Adipocyte (in vitro differentiated cells): ENCODE measurements at regions not wholly inside any gene's neighbourhood (a gene's known extent, or its start where the extent isn't known, plus 50 kb on each side); places are given as distances from the start of the nearest gene placed in this dataset.

ENCODE experiments used
- DNase-seq: peaks from one replicate; pipeline ENCODE4 v3.0.0-alpha.2; 2015; ENCODE audit warnings: low read depth
- H3K27me3 ChIP-seq: replicated peaks from 2 replicates; pipeline ENCODE4 v1.7.0; 2013; ENCODE audit warnings: mild to moderate bottlenecking, low read length, moderate library complexity; ENCODE audit not compliant: control insufficient read depth, insufficient read depth
- H3K36me3 ChIP-seq: 2 replicates; pipeline ENCODE4 v1.7.0; 2013; ENCODE audit warnings: low read length, mild to moderate bottlenecking, moderate library complexity; ENCODE audit not compliant: control insufficient read depth, insufficient read depth, severe bottlenecking
- H3K4me1 ChIP-seq: 2 replicates; pipeline ENCODE4 v1.7.0; 2013; ENCODE audit warnings: mild to moderate bottlenecking, low read length, moderate library complexity; ENCODE audit not compliant: control insufficient read depth, insufficient read depth
- H3K4me3 ChIP-seq: 2 replicates; pipeline ENCODE4 v1.7.0; 2013; ENCODE audit warnings: mild to moderate bottlenecking, low read length, moderate library complexity
- H3K9ac ChIP-seq: 2 replicates; pipeline ENCODE4 v1.7.0; 2013; ENCODE audit warnings: mild to moderate bottlenecking, low read length, moderate library complexity
- H3K9me3 ChIP-seq: 2 replicates; pipeline ENCODE4 v1.7.0; 2013; ENCODE audit warnings: mild to moderate bottlenecking, low read length, moderate library complexity; ENCODE audit not compliant: control insufficient read depth

DNA sequence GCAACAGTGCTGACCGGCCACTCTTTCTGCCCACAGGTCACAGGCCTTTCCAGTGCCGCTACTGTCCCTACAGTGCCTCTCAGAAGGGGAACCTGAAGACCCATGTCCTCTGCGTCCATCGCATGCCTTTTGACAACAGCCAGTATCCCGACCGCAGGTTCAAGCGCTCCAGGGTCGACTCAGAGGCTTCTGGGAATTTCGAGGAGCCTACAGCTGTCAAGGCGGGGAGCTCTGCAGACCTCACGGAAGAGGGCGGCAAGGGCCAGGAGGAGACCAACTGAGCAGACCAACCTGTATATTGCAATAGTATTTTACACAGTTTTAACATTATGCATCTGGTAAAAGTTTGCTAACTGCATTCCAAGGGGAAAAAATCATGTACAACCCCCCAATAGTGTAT, 338.5 kb downstream of the ZNF536 start:
- Histone ChIP-seq H3K9me3 (no peaks in the 10 kb centered on the region), H3K4me3 (no peak overlapping the region), H3K4me1 (no peaks in the 10 kb centered on the region), H3K9ac (no peak overlapping the region), H3K36me3 (no peaks in the 10 kb centered on the region), H3K27me3 (peaks cover 11% of the 10 kb centered on the region)
- DNase-seq, result no peak

DNA sequence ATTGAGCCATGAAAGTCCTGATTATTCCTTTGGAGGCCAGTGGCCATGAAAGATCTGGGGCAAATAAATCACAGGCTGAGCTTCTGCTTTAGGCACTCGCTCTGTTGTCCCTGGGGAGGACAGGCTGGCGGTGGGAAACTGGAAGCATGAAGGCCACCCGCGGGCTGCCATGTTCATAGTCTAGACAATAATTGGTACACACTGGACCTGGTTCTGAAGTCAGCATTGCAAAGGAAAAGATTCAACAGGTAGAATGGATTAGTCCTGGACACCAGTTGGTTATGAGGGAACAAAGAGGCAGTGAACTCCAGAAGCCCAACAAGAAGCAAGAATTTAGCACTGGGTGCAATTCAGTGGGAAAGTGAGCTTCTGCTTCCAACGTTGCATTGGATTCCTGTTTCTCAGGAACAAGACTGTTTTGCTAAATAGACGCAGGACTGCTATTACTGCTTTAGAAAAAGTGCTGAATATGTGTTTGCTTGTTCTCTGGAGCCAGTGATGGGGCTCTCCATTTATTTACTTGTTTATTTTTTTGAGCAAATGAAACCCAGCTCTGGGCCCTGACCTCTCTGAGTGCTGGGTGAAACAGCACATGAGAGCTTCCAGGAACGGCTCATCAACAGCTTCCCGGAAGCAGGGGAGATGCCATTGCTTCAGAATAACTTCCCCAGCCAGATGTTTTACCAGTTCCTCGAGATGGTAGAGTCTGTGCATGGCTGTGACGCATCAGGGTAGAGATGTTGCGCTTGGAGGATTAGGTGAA, 336.4 kb downstream of the ZNF536 start:
- Histone ChIP-seq H3K9me3 (no peaks in the 10 kb centered on the region), H3K9ac (no peak overlapping the region), H3K4me1 (no peaks in the 10 kb centered on the region), H3K27me3 (peaks cover 11% of the 10 kb centered on the region), H3K36me3 (no peaks in the 10 kb centered on the region), H3K4me3 (no peak overlapping the region)
- no peak for DNase-seq

DNA sequence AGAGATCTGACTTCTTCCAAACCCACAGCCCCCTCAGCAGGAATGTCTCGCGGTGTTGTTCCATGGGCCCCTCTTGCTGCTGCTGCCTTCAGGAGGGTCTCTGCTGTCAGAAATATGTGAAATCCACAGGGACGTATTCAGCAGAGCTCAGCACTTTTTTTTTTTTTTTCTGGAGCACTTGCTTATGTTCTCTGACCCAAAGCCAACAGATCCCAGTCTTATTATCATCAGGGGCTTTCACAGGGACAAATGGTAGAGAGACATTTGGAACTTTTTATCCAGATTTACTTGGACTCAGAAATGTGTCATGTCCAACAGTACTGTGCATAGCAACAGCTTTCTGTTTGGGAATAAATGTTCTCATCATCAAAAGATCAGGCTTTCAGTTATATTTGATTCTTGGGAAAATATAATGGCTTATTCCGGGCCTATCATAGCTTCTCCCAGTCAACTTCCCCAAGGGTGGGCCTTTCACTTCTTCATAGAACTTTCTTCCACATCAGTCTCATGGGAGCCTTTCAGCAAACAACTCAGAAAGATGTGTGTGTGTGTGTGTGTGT, 332.7 kb downstream of the ZNF536 start:
- peaks cover 11% of the 10 kb centered on the region for H3K27me3 ChIP-seq
- H3K9ac ChIP-seq, result no peak overlapping the region
- H3K9me3 ChIP-seq, result no peaks in the 10 kb centered on the region
- no peaks in the 10 kb centered on the region for H3K36me3 ChIP-seq
- DNase-seq, result no peak
- no peak overlapping the region for H3K4me3 ChIP-seq
- H3K4me1 ChIP-seq, result no peaks in the 10 kb centered on the region

DNA sequence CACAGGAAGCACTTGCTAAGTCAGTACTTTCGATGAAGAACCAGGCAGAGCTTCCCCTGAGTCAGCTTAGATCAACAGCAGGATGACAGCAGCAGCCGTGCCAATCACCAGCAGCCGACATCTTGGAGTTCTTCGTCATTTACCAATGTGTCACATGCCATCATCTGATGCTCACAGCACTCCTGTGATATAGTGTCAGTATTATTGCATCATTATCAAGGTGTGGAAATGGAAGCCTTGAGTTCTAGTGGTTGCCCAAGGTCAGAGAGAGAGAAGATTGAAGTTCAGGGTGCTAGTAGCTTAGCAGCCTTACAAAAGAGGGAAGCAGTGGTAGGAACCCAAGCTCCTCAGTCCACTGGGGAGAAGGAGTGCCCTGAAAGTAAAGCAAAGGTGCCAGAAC, 331.5 kb downstream of the ZNF536 start:
- H3K9ac ChIP-seq, result no peak overlapping the region
- H3K4me3 ChIP-seq, result no peak overlapping the region
- DNase-seq, result no peak
- no peaks in the 10 kb centered on the region for H3K9me3 ChIP-seq
- H3K4me1 ChIP-seq, result no peaks in the 10 kb centered on the region
- H3K27me3 ChIP-seq, result peaks cover 11% of the 10 kb centered on the region
- H3K36me3 ChIP-seq, result no peaks in the 10 kb centered on the region

DNA sequence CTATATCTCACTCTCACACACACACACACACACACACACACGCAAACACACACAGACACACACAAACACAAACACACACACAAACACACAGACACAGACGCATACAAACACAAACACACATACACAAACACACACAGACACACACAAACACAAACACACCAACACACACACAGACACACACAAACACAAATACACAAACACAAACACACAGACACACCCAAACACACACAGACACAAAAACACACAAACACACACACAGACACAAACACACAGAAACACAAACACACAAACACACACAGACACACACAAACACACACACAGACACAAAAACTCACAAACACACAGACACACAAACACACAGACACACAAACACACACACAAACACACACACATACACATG, 329.0 kb downstream of the ZNF536 start:
- no peak for DNase-seq

DNA sequence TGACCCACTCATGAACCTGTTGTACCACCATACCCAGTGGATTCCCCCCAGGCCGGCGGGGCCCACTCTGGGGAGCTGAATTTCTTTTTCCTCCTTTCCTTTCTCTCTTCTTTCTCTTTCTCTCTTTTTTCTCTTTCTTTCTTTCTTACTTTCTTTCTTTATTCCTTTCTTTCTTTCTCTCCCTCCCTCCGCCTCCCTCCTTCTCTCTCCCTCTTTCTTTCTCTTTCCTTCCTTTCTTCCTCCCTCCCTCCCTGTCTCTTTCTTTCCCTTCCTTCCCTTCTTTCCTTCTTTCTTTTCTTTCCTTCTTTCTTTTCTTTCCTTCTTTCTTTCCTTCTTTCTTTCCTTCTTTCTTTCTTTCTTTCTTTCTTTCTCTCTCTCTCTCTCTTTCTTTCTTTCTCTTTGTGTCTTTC, 327.7 kb downstream of the ZNF536 start:
- Histone ChIP-seq H3K9me3 (no peaks in the 10 kb centered on the region), H3K4me1 (no peaks in the 10 kb centered on the region), H3K27me3 (no peaks in the 10 kb centered on the region), H3K4me3 (no peak overlapping the region), H3K9ac (no peak overlapping the region), H3K36me3 (no peaks in the 10 kb centered on the region)
- no peak for DNase-seq

More for the DNA sequence above, 329.0 kb downstream of the ZNF536 start:
- Histone ChIP-seq H3K9me3 (no peaks in the 10 kb centered on the region), H3K4me3 (no peak overlapping the region), H3K4me1 (no peaks in the 10 kb centered on the region), H3K36me3 (no peaks in the 10 kb centered on the region), H3K27me3 (no peaks in the 10 kb centered on the region), H3K9ac (no peak overlapping the region)

DNA sequence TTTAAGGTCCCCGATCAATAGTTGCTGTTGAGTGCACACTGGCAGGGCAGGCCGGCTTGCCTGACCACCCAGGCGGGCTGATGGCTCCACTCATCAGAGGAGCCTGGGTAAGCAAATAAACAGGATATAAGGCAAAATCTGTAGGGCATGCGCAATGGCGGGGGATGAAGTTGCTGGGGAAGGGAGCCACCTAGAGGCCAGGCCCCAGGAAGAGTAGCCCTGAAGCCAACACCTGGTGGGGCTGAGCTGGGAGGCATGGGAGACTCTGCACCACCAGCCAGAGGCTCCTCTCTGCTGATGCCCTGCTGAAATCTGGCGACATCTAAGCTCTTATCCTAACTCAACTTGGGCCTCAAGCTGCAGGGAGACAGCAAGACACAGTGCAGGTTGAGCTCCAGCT, 324.3 kb downstream of the ZNF536 start:
- no peak overlapping the region for H3K4me3 ChIP-seq

DNA sequence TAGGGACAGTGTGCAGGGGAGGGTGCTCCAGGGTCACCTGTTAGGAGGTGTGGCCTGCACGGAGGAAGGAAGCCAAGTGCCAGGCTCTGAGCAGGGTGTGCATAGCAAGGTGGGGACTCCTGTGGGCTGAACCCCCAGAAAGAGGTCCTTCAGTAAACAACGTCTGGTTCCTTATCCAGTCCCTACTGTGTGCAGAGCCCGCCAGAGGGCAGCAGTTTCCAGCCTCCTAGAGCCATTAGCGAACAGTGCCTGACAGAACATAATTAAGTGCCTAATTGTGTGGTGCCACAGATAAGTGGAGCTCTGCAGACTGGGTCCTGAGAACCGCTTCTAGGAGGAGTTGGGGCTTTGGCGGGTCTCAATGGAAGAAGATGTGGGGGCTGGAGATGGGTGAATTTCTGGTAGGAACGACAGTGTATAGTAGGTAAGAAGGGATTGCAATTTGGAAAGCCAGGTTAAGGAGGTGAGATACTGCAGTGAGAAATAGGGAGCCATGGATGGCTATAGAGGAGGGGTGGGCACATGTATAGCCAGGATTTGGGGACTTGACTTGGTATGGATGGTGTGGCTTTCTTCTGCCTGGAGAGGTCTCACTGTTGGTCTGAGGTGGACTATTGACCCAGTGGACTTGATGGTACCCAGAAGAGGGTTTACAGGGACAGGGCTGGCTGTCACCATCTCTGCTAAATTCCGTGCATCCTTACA, 323.1 kb downstream of the ZNF536 start:
- Histone ChIP-seq H3K27me3 (peaks cover 16% of the 10 kb centered on the region), H3K9ac (no peak overlapping the region), H3K36me3 (no peaks in the 10 kb centered on the region), H3K4me1 (peaks cover 7% of the 10 kb centered on the region), H3K4me3 (no peak overlapping the region), H3K9me3 (no peaks in the 10 kb centered on the region)
- no peak for DNase-seq

More for the DNA sequence above, 324.3 kb downstream of the ZNF536 start:
- Histone ChIP-seq H3K27me3 (peaks cover 7% of the 10 kb centered on the region), H3K9me3 (no peaks in the 10 kb centered on the region), H3K4me1 (peaks cover 7% of the 10 kb centered on the region), H3K9ac (no peak overlapping the region), H3K36me3 (no peaks in the 10 kb centered on the region)
- DNase-seq, result no peak

DNA sequence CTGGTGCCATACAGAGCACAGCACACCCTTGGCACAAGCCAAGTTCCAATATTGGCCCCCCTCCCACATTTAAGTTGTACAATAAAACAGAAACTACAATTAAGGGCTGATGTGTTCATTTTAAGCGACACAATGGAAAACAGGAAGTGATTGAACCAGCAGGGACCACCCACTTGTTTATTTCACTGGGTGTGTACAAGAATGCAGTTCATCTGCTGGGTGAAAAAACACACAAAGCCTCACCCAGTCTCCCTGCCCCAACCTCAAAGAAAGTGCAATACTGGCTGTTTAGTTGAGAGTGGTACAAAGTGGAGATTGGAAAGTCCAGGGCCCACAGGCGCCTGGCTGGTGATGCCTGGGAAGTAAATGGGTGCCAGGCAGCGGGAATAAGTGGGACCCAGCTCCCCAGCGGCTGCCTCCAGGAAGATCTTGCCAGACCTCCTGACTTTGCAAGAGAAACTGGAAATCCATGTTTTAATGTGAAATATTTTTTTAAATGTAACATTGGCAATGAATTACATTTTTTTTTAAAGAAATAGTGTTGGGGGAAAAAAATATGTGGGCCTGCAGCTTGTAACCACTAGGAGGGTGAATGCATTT, 322.1 kb downstream of the ZNF536 start:
- H3K9me3 ChIP-seq, result no peaks in the 10 kb centered on the region
- peaks cover 27% of the 10 kb centered on the region for H3K27me3 ChIP-seq
- no peak for DNase-seq
- no peaks in the 10 kb centered on the region for H3K36me3 ChIP-seq
- H3K4me1 ChIP-seq, result peaks cover 7% of the 10 kb centered on the region
- H3K9ac ChIP-seq, result no peak overlapping the region
- H3K4me3 ChIP-seq, result no peak overlapping the region

DNA sequence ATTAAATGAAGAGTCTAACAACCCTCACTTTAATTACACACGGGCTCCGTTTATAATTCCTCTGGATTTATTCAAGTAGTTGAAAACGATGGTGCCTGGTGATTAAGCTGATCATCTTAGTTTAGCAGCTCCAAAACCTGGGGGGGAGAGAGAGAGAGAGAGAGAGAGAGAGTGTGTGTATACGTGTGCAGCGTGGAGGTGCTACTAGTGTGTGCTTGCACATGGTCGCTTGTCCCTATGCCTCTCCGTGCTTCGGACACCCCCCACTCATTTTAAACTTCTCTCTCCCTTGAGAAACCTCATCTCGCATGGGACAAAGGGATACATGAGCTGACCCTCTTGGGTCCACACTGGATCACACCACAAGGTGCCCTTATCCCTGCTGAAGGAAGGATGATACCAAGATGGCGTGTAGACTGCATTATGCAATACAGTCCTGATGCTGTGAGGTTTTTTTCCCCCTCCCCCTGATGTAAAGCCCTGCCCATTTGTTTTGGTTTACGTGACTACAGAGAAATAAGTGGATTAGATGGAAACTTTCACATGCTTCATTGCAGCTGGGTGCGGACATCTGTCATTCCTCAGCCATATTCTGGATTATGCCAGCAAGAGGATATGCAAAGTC, 320.8 kb downstream of the ZNF536 start:
- Histone ChIP-seq H3K36me3 (no peaks in the 10 kb centered on the region), H3K27me3 (peaks cover 35% of the 10 kb centered on the region), H3K9me3 (no peaks in the 10 kb centered on the region), H3K4me1 (peaks cover 7% of the 10 kb centered on the region), H3K9ac (no peak overlapping the region), H3K4me3 (peak overlapping the region; percentile 79)
- DNase-seq, result no peak
